ENCODE measurements at regions not wholly inside any gene's neighbourhood (a gene's known extent, or its start where the extent isn't known, plus 50 kb on each side); places are given as distances from the start of the nearest gene placed in this dataset.

GRCh38 chr11:41983475-41983874 lies 524.0 kb upstream of the LRRC4C start:
- no peak for TF ChIP-seq CTCF (IDR thresholded peaks at IDR 0.05)
- TF ChIP-seq POLR2A (IDR thresholded peaks at IDR 0.05), result no peak
- TF ChIP-seq POLR2AphosphoS5 (IDR thresholded peaks at IDR 0.05), result no peak
- no peak for TF ChIP-seq EP300 (IDR thresholded peaks at IDR 0.05)
- Histone ChIP-seq H3K36me3 (no peaks in the 10 kb centered on the region), H3K27ac (no peak overlapping the region), H3K4me3 (no peak overlapping the region), H3K9me3 (no peaks in the 10 kb centered on the region), H3K27me3 (no peaks in the 10 kb centered on the region), H3K4me1 (no peaks in the 10 kb centered on the region)
- DNase-seq (ENCODE audit: low spot score in 2 of 2), result no peak

- TF ChIP-seq POLR2A (IDR thresholded peaks at IDR 0.05) (no peak), POLR2AphosphoS5 (IDR thresholded peaks at IDR 0.05) (no peak), CTCF (IDR thresholded peaks at IDR 0.05) (no peak), EP300 (IDR thresholded peaks at IDR 0.05) (no peak)
- H3K27me3 ChIP-seq, result no peaks in the 10 kb centered on the region
- no peaks in the 10 kb centered on the region for H3K4me1 ChIP-seq
- no peak overlapping the region for H3K27ac ChIP-seq
- WGBS, result 79% methylated on average over 2 of the region's 2 CpGs
- no peaks in the 10 kb centered on the region for H3K9me3 ChIP-seq
- no peak for DNase-seq (ENCODE audit: low spot score in 2 of 2)
- H3K36me3 ChIP-seq, result no peaks in the 10 kb centered on the region
- no peak overlapping the region for H3K4me3 ChIP-seq
Observed at GRCh38 chr11:41984023-41984422, 524.6 kb upstream of the LRRC4C start.

GRCh38 chr11:41985799-41986198 lies 526.3 kb upstream of the LRRC4C start:
- H3K4me3 ChIP-seq, result no peak overlapping the region
- H3K4me1 ChIP-seq, result no peaks in the 10 kb centered on the region
- DNase-seq (ENCODE audit: low spot score in 2 of 2), result no peak
- H3K27ac ChIP-seq, result no peak overlapping the region
- no peaks in the 10 kb centered on the region for H3K9me3 ChIP-seq
- H3K36me3 ChIP-seq, result no peaks in the 10 kb centered on the region
- 94% methylated on average over 6 of the region's 6 CpGs for WGBS
- no peaks in the 10 kb centered on the region for H3K27me3 ChIP-seq
- TF ChIP-seq POLR2AphosphoS5 (IDR thresholded peaks at IDR 0.05) (no peak), POLR2A (IDR thresholded peaks at IDR 0.05) (no peak), EP300 (IDR thresholded peaks at IDR 0.05) (no peak), CTCF (IDR thresholded peaks at IDR 0.05) (no peak)

GRCh38 chr11:41988951-41989572 lies 529.6 kb upstream of the LRRC4C start:
- TF ChIP-seq POLR2A (IDR thresholded peaks at IDR 0.05), result no peak
- no peak for TF ChIP-seq POLR2AphosphoS5 (IDR thresholded peaks at IDR 0.05)
- no peak for TF ChIP-seq EP300 (IDR thresholded peaks at IDR 0.05)
- TF ChIP-seq CTCF (IDR thresholded peaks at IDR 0.05), result no peak
- no peak overlapping the region for H3K4me3 ChIP-seq
- no peak overlapping the region for H3K27ac ChIP-seq
- no peaks in the 10 kb centered on the region for H3K4me1 ChIP-seq
- no peak for DNase-seq (ENCODE audit: low spot score in 2 of 2)
- H3K36me3 ChIP-seq, result no peaks in the 10 kb centered on the region
- no peaks in the 10 kb centered on the region for H3K27me3 ChIP-seq
- no peaks in the 10 kb centered on the region for H3K9me3 ChIP-seq
- WGBS, result 17% methylated on average over 3 of the region's 3 CpGs

GRCh38 chr11:41989823-41990380 lies 530.5 kb upstream of the LRRC4C start:
- no peaks in the 10 kb centered on the region for H3K9me3 ChIP-seq
- TF ChIP-seq EP300 (IDR thresholded peaks at IDR 0.05) (no peak), POLR2AphosphoS5 (IDR thresholded peaks at IDR 0.05) (no peak), POLR2A (IDR thresholded peaks at IDR 0.05) (no peak), CTCF (IDR thresholded peaks at IDR 0.05) (no peak)
- DNase-seq (ENCODE audit: low spot score in 2 of 2), result no peak
- no peak overlapping the region for H3K27ac ChIP-seq
- H3K27me3 ChIP-seq, result no peaks in the 10 kb centered on the region
- H3K4me1 ChIP-seq, result no peaks in the 10 kb centered on the region
- H3K4me3 ChIP-seq, result no peak overlapping the region
- no peaks in the 10 kb centered on the region for H3K36me3 ChIP-seq

All from suprapubic skin (tissue), 4 donors.